ENCODE measurements at regions not wholly inside any gene's neighbourhood (a gene's known extent, or its start where the extent isn't known, plus 50 kb on each side); places are given as distances from the start of the nearest gene placed in this dataset.

DNA sequence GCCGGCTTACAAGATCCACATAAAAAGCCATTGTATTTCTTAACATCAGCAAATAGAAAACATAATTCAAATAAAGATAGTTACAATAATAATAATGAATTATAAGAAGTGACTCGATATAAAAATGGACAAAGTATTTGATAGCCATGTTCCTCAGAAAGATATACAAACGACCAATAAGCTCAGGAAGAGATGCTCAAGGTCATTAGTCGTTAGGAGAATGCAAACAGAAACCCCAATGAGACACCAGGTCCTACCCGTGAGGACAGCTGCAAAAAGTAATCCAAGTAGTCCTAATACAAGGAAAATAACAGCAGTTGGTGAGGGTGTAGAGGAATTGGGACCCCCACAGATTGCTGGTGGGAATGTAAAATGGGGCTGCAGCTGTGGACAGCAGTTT lies 54.2 kb upstream of the INPP5A start:
- WGBS, 2 donors (ENCODE audit: low coverage in 1 of 2) = 75 to 84% methylated on average over 4 to 5 of the region's 5 CpGs

DNA sequence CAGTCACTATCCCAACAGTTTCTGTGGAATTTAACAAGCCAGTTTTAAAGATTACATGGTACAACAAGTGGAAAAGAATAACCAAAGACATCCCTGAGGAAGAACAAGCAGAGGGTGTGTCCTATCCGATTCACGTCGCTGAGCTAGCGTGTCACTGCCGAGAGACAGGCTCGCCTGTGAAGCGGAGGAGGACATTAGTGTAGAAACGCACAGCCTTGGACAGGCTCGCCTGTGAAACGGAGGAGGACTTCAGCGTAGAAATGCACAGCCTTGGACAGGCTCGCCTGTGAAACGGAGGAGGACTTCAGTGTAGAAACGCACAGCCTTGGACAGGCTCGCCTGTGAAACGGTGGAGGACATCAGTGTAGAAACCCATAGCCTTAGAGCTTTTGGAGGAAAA lies 52.7 kb upstream of the INPP5A start:
- WGBS, 2 donors (ENCODE audit: low coverage in 1 of 2) = 93 to 96% methylated on average over 9 to 16 of the region's 16 CpGs
- no peak overlapping the region for H3K27ac ChIP-seq
- no peaks in the 10 kb centered on the region for H3K9me3 ChIP-seq

More for the DNA sequence above, 54.2 kb upstream of the INPP5A start:
- H3K4me3 ChIP-seq = no peak overlapping the region
- H3K27me3 ChIP-seq = no peaks in the 10 kb centered on the region
- H3K27ac ChIP-seq = peak overlapping the region in 3 of 4 donors; percentile 88 to 94 (median 89)
- H3K4me1 ChIP-seq = peaks cover 7 to 46% (median 13%) of the 10 kb centered on the region in 3 donors
- no peak for TF ChIP-seq EP300 (IDR thresholded peaks at IDR 0.05)
- no peak for TF ChIP-seq POLR2A (IDR thresholded peaks at IDR 0.05)
- H3K36me3 ChIP-seq = no peaks in the 10 kb centered on the region
- no peaks in the 10 kb centered on the region for H3K9me3 ChIP-seq
- ATAC-seq = no peak

DNA sequence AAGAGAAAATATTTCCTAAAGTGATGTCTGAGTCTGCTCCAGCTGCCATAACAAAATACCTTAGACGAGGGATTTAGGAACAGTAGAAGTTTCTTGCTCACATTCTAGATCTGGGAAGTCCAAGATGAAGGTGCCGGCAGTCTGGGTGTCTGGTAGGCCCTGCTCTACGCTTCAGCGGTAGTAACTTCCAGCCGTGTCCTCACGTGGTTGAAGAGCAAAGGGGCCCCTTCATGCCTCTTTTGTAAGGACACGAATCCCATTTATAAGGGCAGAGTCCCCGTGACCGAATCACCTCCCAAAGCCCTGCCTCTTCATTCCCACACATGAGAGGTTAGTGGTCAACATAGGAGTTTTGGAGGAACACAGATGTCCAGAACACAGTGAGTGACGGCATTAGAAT lies 52.2 kb upstream of the INPP5A start:
- Histone ChIP-seq H3K9me3 (no peaks in the 10 kb centered on the region), H3K36me3 (no peaks in the 10 kb centered on the region), H3K27me3 (no peaks in the 10 kb centered on the region), H3K27ac (no peak overlapping the region), H3K4me1 (peaks cover 7 to 44% (median 17%) of the 10 kb centered on the region in 3 donors), H3K4me3 (no peak overlapping the region)
- WGBS, 2 donors (ENCODE audit: low coverage in 1 of 2) = 88 to 95% methylated on average over 3 to 10 of the region's 10 CpGs
- no peak for ATAC-seq
- TF ChIP-seq EP300 (IDR thresholded peaks at IDR 0.05) (no peak), POLR2AphosphoS5 (IDR thresholded peaks at IDR 0.05) (no peak), POLR2A (IDR thresholded peaks at IDR 0.05) (no peak)
- TF ChIP-seq, protein P1, sequence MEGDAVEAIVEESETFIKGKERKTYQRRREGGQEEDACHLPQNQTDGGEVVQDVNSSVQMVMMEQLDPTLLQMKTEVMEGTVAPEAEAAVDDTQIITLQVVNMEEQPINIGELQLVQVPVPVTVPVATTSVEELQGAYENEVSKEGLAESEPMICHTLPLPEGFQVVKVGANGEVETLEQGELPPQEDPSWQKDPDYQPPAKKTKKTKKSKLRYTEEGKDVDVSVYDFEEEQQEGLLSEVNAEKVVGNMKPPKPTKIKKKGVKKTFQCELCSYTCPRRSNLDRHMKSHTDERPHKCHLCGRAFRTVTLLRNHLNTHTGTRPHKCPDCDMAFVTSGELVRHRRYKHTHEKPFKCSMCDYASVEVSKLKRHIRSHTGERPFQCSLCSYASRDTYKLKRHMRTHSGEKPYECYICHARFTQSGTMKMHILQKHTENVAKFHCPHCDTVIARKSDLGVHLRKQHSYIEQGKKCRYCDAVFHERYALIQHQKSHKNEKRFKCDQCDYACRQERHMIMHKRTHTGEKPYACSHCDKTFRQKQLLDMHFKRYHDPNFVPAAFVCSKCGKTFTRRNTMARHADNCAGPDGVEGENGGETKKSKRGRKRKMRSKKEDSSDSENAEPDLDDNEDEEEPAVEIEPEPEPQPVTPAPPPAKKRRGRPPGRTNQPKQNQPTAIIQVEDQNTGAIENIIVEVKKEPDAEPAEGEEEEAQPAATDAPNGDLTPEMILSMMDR (IDR thresholded peaks at IDR 0.05) = no peak

More for the DNA sequence above, 52.7 kb upstream of the INPP5A start:
- ATAC-seq = no peak
- TF ChIP-seq, protein P1 (IDR thresholded peaks at IDR 0.05) = no peak
- TF ChIP-seq POLR2AphosphoS5 (IDR thresholded peaks at IDR 0.05) = no peak
- no peak overlapping the region for H3K4me3 ChIP-seq
- H3K27me3 ChIP-seq = no peaks in the 10 kb centered on the region
- no peaks in the 10 kb centered on the region for H3K36me3 ChIP-seq
- H3K4me1 ChIP-seq = peaks cover 7 to 48% (median 17%) of the 10 kb centered on the region in 3 donors

DNA sequence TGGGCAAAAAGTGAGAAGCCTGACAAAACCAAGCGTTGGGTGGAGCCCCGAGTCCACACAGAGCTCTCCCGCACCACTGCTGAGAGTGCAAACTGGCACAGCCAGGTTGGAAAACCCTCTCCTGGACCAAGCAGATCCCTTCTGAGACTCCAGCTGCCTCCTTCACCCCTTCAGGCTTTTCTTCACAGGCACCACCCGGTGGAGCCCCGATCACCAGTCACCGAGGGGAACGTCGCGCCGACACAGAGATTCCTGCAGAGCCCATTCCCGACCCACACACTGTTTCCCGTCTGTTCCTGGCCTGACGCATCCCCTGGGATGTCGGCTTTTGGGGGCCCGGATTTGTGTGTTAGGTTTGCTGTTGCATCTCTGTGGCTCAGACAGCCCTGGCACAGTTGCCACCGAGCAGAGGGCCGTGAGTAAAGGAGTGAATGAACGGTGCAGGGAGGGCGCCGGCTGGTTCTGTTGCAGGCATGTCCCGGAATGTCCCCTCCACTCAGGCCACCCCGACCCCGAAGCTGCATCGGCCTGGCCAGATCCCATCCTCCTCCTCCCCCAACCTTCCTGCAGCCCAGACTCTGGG lies 51.0 kb upstream of the INPP5A start:
- Histone ChIP-seq H3K4me3 (no peak overlapping the region), H3K4me1 (peaks cover 3 to 32% (median 14%) of the 10 kb centered on the region in 3 donors), H3K27me3 (no peaks in the 10 kb centered on the region), H3K9me3 (no peaks in the 10 kb centered on the region), H3K27ac (no peak overlapping the region), H3K36me3 (no peaks in the 10 kb centered on the region)
- TF ChIP-seq POLR2A (IDR thresholded peaks at IDR 0.05) = no peak
- no peak for TF ChIP-seq EP300 (IDR thresholded peaks at IDR 0.05)
- TF ChIP-seq, protein P1 (IDR thresholded peaks at IDR 0.05) = no peak
- no peak for TF ChIP-seq POLR2AphosphoS5 (IDR thresholded peaks at IDR 0.05)
- WGBS, 2 donors (ENCODE audit: low coverage in 1 of 2) = 94% methylated on average over 9 of the region's 24 CpGs; no CpG with 5 or more reads in 1 of the 2 donors
- no peak for ATAC-seq

DNA sequence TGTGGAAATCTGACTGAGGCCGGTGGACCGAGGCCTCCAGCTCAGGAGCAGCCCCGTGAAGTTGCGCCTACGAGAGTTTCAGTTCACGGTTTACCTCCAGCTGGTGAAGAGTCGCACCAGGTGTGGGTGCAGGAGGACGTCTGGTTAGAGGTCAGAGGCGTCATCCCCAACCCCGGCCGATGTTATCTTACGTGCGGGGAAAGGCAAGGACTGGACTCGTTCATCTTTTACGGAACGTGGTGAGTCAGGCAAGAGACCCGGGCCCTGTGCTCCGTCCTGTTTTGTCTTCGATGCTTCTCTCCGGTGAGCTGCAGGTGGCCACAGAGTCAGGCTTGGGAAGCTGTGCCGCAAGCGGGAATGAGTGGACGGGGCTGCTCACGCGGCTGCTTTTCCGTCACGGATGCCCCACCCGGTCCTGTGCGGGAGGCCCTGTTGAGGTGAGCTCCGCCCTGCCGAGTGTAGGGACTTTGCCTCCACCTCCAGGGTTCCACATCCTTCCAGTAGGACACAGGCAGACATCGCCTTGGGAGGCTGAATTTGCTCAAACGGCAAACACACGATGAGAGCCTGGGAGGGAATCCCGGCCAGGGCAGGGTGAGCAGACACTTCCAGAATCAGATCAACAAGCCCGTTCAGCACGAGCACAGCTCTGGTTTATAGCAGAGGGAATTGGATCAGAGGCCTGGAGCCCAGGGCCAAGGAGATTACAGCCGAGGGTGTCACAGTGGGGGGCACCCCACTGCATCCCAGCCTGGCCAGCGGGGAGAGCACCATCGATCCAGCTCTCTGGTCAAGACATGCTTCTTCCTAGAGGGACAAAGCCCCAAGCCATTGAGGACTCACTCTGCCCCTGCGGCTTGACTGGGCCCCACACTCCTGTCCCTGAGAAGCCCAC lies 50.1 kb upstream of the INPP5A start:
- H3K4me3 ChIP-seq = no peak overlapping the region
- no peaks in the 10 kb centered on the region for H3K9me3 ChIP-seq
- H3K36me3 ChIP-seq = no peaks in the 10 kb centered on the region
- no peak for ATAC-seq
- H3K4me1 ChIP-seq = peaks cover 0 to 30% (median 11%) of the 10 kb centered on the region in 3 donors
- H3K27me3 ChIP-seq = no peaks in the 10 kb centered on the region
- WGBS, 2 donors (ENCODE audit: low coverage in 1 of 2) = 70% methylated on average over 2 of the region's 41 CpGs
- no peak overlapping the region for H3K27ac ChIP-seq
- TF ChIP-seq POLR2A (IDR thresholded peaks at IDR 0.05) (no peak), EP300 (IDR thresholded peaks at IDR 0.05) (no peak), POLR2AphosphoS5 (IDR thresholded peaks at IDR 0.05) (no peak)
- TF ChIP-seq, protein P1 (IDR thresholded peaks at IDR 0.05) = no peak
